PFSK-1 (cell line): ENCODE measurements at regions not wholly inside any gene's neighbourhood (a gene's known extent, or its start where the extent isn't known, plus 50 kb on each side); places are given as distances from the start of the nearest gene placed in this dataset.

Source experiments
- FOXP2 ChIP-seq: optimal IDR thresholded peaks from 2 replicates; pipeline ENCODE3; 2011; ENCODE audit warnings: borderline replicate concordance, control low read depth, inconsistent platforms; ENCODE audit not compliant: insufficient read depth; ENCODE audit errors: extremely low read length, extremely low read depth
- POLR2AphosphoS5 ChIP-seq: IDR thresholded peaks from 2 replicates; pipeline ENCODE4 v1.6.1; 2012; ENCODE audit warnings: low read depth, mild to moderate bottlenecking, control low read depth, low read length, moderate library complexity
- REST ChIP-seq, 2 experiments: IDR thresholded peaks; 2 replicates each; pipeline versions ENCODE4 v1.6.1 to v1.8.0; 2011 to 2012; ENCODE audit warnings: low read depth in 2 of 2, low read length in 2 of 2, control low read depth in 1 of 2, inconsistent platforms in 1 of 2, mild to moderate bottlenecking in 1 of 2, moderate library complexity in 1 of 2; ENCODE audit not compliant: insufficient read depth in 1 of 2
- SIN3A ChIP-seq: IDR thresholded peaks from 2 replicates; pipeline ENCODE4 v1.6.1; 2012; ENCODE audit warnings: mild to moderate bottlenecking, low read length, moderate library complexity, borderline replicate concordance; ENCODE audit not compliant: insufficient read depth
- TAF1 ChIP-seq: IDR thresholded peaks from 2 replicates; pipeline ENCODE4 v1.6.1; 2012; ENCODE audit warnings: low read length, control low read depth, borderline replicate concordance; ENCODE audit not compliant: insufficient read depth

DNA sequence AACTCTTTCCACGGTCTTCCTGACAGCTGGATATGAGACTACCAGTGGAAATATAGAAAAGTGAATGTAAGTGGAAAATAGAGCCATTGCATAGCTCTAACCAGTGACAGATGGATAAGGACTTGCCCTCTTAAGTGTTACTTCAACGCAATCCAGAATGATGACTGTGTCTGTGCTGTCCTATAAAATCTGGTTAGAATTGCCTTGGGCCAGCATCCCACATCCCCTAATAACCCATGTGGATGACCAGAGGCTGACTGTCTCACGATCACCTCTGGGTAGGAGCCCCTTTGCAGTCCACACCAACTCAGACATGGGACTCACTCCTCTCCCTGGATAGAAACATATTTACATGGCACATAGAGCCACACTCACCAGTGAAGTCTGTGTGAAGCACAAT is 186.6 kb downstream of the C1D start:
- TF ChIP-seq FOXP2 (no peak), SIN3A (no peak), REST (IDR thresholded peaks at IDR 0.05; ENCODE audit: insufficient read depth in 1 of 2, low read depth in 2 of 2, low read length in 2 of 2) (no peak), POLR2AphosphoS5 (no peak), TAF1 (no peak)

DNA sequence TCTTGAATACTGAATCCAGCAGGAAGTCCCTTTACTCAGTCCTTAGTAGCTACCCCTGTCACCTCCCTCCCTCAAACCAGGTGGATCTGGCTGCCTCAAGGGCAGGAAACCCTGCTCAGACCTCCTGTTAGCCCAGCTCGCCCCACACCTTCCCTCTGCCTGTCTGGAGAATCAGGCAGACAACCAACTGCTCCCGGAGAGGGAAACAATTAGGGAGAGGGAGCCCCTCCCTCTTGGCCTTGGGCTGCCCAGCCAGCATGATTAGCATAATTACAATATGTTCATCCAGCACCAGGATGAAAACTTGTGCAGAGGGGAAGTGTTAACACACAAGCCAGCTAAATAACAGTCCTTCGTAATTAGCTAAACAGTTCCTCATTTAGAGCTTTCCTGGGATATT is 185.5 kb downstream of the C1D start:
- no peak for TF ChIP-seq REST (IDR thresholded peaks at IDR 0.05; ENCODE audit: insufficient read depth in 1 of 2, low read depth in 2 of 2, low read length in 2 of 2)
- no peak for TF ChIP-seq TAF1
- no peak for TF ChIP-seq FOXP2
- TF ChIP-seq SIN3A = no peak
- no peak for TF ChIP-seq POLR2AphosphoS5

DNA sequence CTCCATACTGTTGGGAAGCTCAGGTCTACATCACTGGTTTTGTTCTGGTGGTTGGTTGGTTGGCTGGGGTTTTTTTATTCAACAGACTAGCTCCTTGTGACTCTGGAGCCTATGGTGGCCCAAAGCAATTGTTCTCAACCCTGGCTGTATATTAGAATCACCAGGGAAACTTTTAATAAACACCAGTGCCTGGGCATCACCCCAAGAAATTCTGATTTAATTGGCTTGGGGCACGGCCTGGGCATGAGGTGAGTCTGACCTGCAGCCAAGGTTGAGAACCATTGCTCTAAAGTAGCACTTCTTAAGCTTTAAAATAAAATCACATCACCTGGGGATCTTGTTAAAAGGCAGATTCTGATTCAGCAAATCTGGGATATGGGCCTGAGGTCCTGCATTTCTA is 184.1 kb downstream of the C1D start:
- TF ChIP-seq POLR2AphosphoS5 = no peak
- TF ChIP-seq REST (IDR thresholded peaks at IDR 0.05; ENCODE audit: insufficient read depth in 1 of 2, low read depth in 2 of 2, low read length in 2 of 2) = no peak
- no peak for TF ChIP-seq TAF1
- TF ChIP-seq SIN3A = no peak
- TF ChIP-seq FOXP2 = no peak

DNA sequence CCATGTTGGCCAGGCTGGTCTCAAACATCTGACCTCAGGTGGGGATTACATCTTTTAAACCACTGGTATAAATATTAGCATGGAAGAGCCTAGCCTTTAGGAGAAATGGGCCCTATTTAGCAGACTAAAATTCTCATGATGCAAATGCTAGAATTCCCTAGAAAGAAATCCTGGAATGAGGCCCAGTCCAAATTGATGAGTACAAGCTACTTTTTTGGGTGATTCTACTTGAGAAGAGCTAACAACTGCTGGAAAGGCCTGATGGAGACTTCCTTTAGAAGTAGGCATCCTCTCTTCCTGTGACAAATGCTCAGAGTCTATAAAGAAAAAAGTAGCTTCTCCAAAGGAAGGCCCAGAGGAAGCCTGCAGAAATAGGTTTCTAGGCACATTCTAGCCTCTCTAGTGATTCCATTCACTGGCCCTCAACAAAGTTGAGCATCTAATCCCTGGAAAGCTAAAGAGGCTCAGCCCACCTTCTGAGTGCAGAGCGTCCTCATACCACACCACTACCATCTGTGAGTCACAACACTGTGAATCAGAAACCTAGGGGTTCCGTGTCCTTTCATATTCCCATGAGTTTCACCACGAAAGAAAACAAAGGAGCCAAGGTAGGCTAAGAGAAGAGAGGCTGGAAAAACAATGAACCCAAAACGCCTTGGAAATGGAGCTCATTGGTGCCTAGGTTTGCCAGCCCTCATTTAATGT is 183.1 kb downstream of the C1D start:
- TF ChIP-seq REST (IDR thresholded peaks at IDR 0.05; ENCODE audit: insufficient read depth in 1 of 2, low read depth in 2 of 2, low read length in 2 of 2) = no peak
- no peak for TF ChIP-seq FOXP2
- no peak for TF ChIP-seq SIN3A
- no peak for TF ChIP-seq TAF1
- TF ChIP-seq POLR2AphosphoS5 = no peak

GRCh38 chr2:67880291-67880761 is 182.5 kb downstream of the C1D start:
- no peak for TF ChIP-seq FOXP2
- TF ChIP-seq REST (IDR thresholded peaks at IDR 0.05; ENCODE audit: insufficient read depth in 1 of 2, low read depth in 2 of 2, low read length in 2 of 2) = peak; percentile 74 to 90
- no peak for TF ChIP-seq POLR2AphosphoS5
- TF ChIP-seq SIN3A = no peak
